Endothelial cell of umbilical vein (primary cell): ENCODE measurements at regions not wholly inside any gene's neighbourhood (a gene's known extent, or its start where the extent isn't known, plus 50 kb on each side); places are given as distances from the start of the nearest gene placed in this dataset.

Experiments used
- BruUV-seq: library from RNA; stranded (reverse); fragments of 400-500 nt; replicated peaks from 2 replicates; lab custom pipeline; 2021; lab: Mats Ljungman, UMichigan
- CTCF ChIA-PET: fragments of 300-600, 350-600 bp; sonication (Branson Sonifier 250); formaldehyde crosslinking; loops from one replicate; lab custom pipeline; 2021; ENCODE audit warnings: antibody characterized with exemption, inconsistent platforms; lab: Charles Lee
- POLR2A ChIA-PET: fragments of 300-600, 350-600 bp; sonication (Branson Sonifier 250); formaldehyde crosslinking; loops from one replicate; lab custom pipeline; 2021; ENCODE audit warnings: antibody characterized with exemption, inconsistent platforms; lab: Charles Lee
- DNase-seq: peaks from one replicate; pipeline ENCODE4 v3.0.0-alpha.2; 2011; ENCODE audit warnings: low read depth, low spot score
- FAIRE-seq: peaks from 2 replicates; lab custom pipeline; 2011; peaks lifted over from hg19 to GRCh38; lab: Jason Lieb, UNC
- H2AFZ ChIP-seq: 2 replicates; pipeline ENCODE4 v1.6.0; 2012; ENCODE audit warnings: low read depth, low read length, control low read depth, inconsistent platforms
- H3K27ac ChIP-seq: 2 replicates; pipeline ENCODE4 v1.5.1; 2011; ENCODE audit warnings: low read depth, mild to moderate bottlenecking, control low read depth, low read length, moderate library complexity; ENCODE audit not compliant: insufficient read depth
- H3K27me3 ChIP-seq, 2 experiments: 2 replicates each; pipeline versions ENCODE4 v1.6.0 to v1.6.1; 2011; ENCODE audit warnings: low read length in 2 of 2, mixed read lengths in 1 of 2; ENCODE audit not compliant: control insufficient read depth in 2 of 2, insufficient read depth in 2 of 2
- H3K36me3 ChIP-seq, 2 experiments: 2 replicates in 1 of 2; 3 replicates in 1 of 2; pipeline ENCODE4 v1.5.1; 2011; ENCODE audit warnings: low read length in 2 of 2, mild to moderate bottlenecking in 1 of 2, moderate library complexity in 1 of 2; ENCODE audit not compliant: control insufficient read depth in 2 of 2, insufficient read depth in 2 of 2; ENCODE audit errors: extremely low read depth in 1 of 2
- H3K4me1 ChIP-seq: 3 replicates; pipeline ENCODE4 v1.5.1; 2011; ENCODE audit warnings: mild to moderate bottlenecking, low read length; ENCODE audit not compliant: control insufficient read depth, insufficient read depth; ENCODE audit errors: extremely low read depth
- H3K4me2 ChIP-seq: 2 replicates; pipeline ENCODE4 v1.6.1; 2011; ENCODE audit warnings: low read length, control low read depth, mixed read lengths; ENCODE audit not compliant: insufficient read depth
- H3K4me3 ChIP-seq, 3 experiments: fragments of 200-600 bp in 1 of 3; sonication (generic), shearing (Covaris generic) in 1 of 3; replicated peaks in 1 of 3; 2 replicates each; pipeline ENCODE4 v1.5.1; 2011 to 2016; ENCODE audit warnings: control low read depth in 3 of 3, low read length in 3 of 3, mild to moderate bottlenecking in 2 of 3, inconsistent platforms in 1 of 3, low read depth in 1 of 3, moderate library complexity in 1 of 3; ENCODE audit not compliant: insufficient read depth in 1 of 3
- H3K79me2 ChIP-seq: 2 replicates; pipeline ENCODE4 v1.6.0; 2012; ENCODE audit warnings: low read length, inconsistent platforms; ENCODE audit not compliant: control insufficient read depth, insufficient read depth
- H3K9ac ChIP-seq: replicated peaks from 2 replicates; pipeline ENCODE3; 2011; ENCODE audit warnings: low read length, control low read depth; ENCODE audit not compliant: insufficient read depth; ENCODE audit errors: extremely low read depth
- H3K9me1 ChIP-seq: replicated peaks from 3 replicates; pipeline ENCODE4 v1.6.0; 2011; ENCODE audit warnings: mild to moderate bottlenecking, low read length; ENCODE audit not compliant: control insufficient read depth, insufficient read depth; ENCODE audit errors: extremely low read depth
- H3K9me3 ChIP-seq: replicated peaks from 2 replicates; pipeline ENCODE4 v1.5.1; 2012; ENCODE audit warnings: low read length, inconsistent platforms; ENCODE audit not compliant: control insufficient read depth, insufficient read depth
- H4K20me1 ChIP-seq: replicated peaks from 2 replicates; pipeline ENCODE3; 2011; ENCODE audit warnings: mild to moderate bottlenecking, low read length; ENCODE audit not compliant: control insufficient read depth, insufficient read depth; ENCODE audit errors: extremely low read depth
- CTCF ChIP-seq, 2 donors: IDR thresholded peaks; 1 replicate in 1 of 2; 2 replicates in 1 of 2; pipeline ENCODE4 v1.5.1; 2011; ENCODE audit warnings: low read length in 2 of 2, mild to moderate bottlenecking in 2 of 2, moderate library complexity in 2 of 2, control low read depth in 1 of 2, inconsistent platforms in 1 of 2, low read depth in 1 of 2; ENCODE audit not compliant: insufficient read depth in 1 of 2; ENCODE audit errors: extremely low read depth in 1 of 2
- EZH2 ChIP-seq: IDR thresholded peaks from 2 replicates; pipeline ENCODE4 v1.6.1; 2012; ENCODE audit warnings: borderline replicate concordance, low read depth, mild to moderate bottlenecking, moderate library complexity, low read length, inconsistent platforms; ENCODE audit not compliant: severe bottlenecking
- FOS ChIP-seq: IDR thresholded peaks from 2 replicates; pipeline ENCODE4 v1.6.1; 2011; ENCODE audit warnings: mild to moderate bottlenecking, low read length, moderate library complexity, borderline replicate concordance; ENCODE audit not compliant: insufficient read depth
- GATA2 ChIP-seq: IDR thresholded peaks from 2 replicates; pipeline ENCODE4 v1.7.0; 2011; ENCODE audit warnings: low read depth, mild to moderate bottlenecking, moderate library complexity, mixed read lengths, low read length; ENCODE audit not compliant: insufficient read length, insufficient read depth
- JUN ChIP-seq: IDR thresholded peaks from 2 replicates; pipeline ENCODE4 v1.6.1; 2011; ENCODE audit warnings: borderline replicate concordance, low read depth; ENCODE audit not compliant: insufficient read length, insufficient read depth
- MAX ChIP-seq: IDR thresholded peaks from 2 replicates; pipeline ENCODE4 v1.6.1; 2011; ENCODE audit not compliant: insufficient read depth, insufficient read length
- MYC ChIP-seq: IDR thresholded peaks from one replicate; pipeline ENCODE4 v1.6.1; 2011; ENCODE audit warnings: mild to moderate bottlenecking, low read depth, low read length
- POLR2AphosphoS5 ChIP-seq: IDR thresholded peaks from 2 replicates; pipeline ENCODE4 v1.6.1; 2012; ENCODE audit warnings: low read depth, mild to moderate bottlenecking, control low read depth, low read length, moderate library complexity; ENCODE audit not compliant: insufficient read depth
- dilution Hi-C: fragments of 300-500 bp; cut with MboI; formaldehyde crosslinking; loops from one replicate; pipeline ENCODE4 v1.15.0; 2019; ENCODE audit warnings: low sequenced_read_pairs; ENCODE audit not compliant: extremely low pct_ligation_motif_present
- intact Hi-C: fragments of 100-400 bp; cut with micrococcal nuclease; formaldehyde crosslinking; loops from one replicate; pipeline ENCODE4 v1.10.0; 2022

- dilution Hi-C loops: no loop called here
- DNase-seq (no peak), FAIRE-seq (no peak)
- TF ChIP-seq JUN: no peak
- TF ChIP-seq EZH2: no peak
- TF ChIP-seq CTCF (IDR thresholded peaks at IDR 0.05; ENCODE audit: extremely low read depth in 1 of 2, insufficient read depth in 1 of 2, low read depth in 1 of 2, low read length in 2 of 2): no peak
- TF ChIP-seq FOS: no peak
- no peak for TF ChIP-seq POLR2AphosphoS5
- no peak for TF ChIP-seq GATA2
- no peak for TF ChIP-seq MYC
- TF ChIP-seq MAX: no peak
- Histone ChIP-seq H3K9ac (no peak overlapping the region), H3K79me2 (no peaks in the 10 kb centered on the region), H3K9me1 (no peaks in the 10 kb centered on the region), H3K36me3 (no peaks in the 10 kb centered on the region), H3K4me1 (no peaks in the 10 kb centered on the region), H3K4me2 (no peak overlapping the region), H4K20me1 (no peaks in the 10 kb centered on the region), H3K27me3 (no peaks in the 10 kb centered on the region), H3K9me3 (no peaks in the 10 kb centered on the region), H2AFZ (no peak overlapping the region), H3K27ac (no peak overlapping the region), H3K4me3 (no peak overlapping the region)
- intact Hi-C loops: no loop called here
- ChIA-PET CTCF (no interaction called here), POLR2A (no interaction called here)
- no TSS peak for BruUV-seq
These were observed 507.9 kb downstream of the TXNL1 start for GRCh38 chr18:56130481-56130880.
